OCI-LY7 (cell line): ENCODE measurements at regions not wholly inside any gene's neighbourhood (a gene's known extent, or its start where the extent isn't known, plus 50 kb on each side); places are given as distances from the start of the nearest gene placed in this dataset.

Source experiments
- CTCF ChIP-seq: fragments of 200-600 bp; sonication (generic); conservative IDR thresholded peaks from 2 replicates; pipeline ENCODE4 v1.5.1; 2014; ENCODE audit warnings: mild to moderate bottlenecking, antibody characterized with exemption, low read length, moderate library complexity, mixed read lengths
- EZH2phosphoT487 ChIP-seq: fragments of 200-600 bp; sonication (generic); IDR thresholded peaks from 2 replicates; pipeline ENCODE4 v1.6.1; 2018; ENCODE audit warnings: low read depth, borderline replicate concordance, mild to moderate bottlenecking, mixed run types, antibody characterized with exemption, low read length, moderate library complexity, mixed read lengths

- TF ChIP-seq CTCF (no peak), EZH2phosphoT487 (no peak)
Observed at GRCh38 chr2:84247532-84247931, 211.5 kb downstream of the SUCLG1 start.
